SK-N-SH (cell line): ENCODE measurements at regions not wholly inside any gene's neighbourhood (a gene's known extent, or its start where the extent isn't known, plus 50 kb on each side); places are given as distances from the start of the nearest gene placed in this dataset.

Source experiments
- CTCF ChIA-PET: fragments of 300-600, 350-600 bp; formaldehyde crosslinking; extraction: SDS; loops from one replicate; lab custom pipeline; 2021; lab: Yijun Ruan, JAX
- POLR2A ChIA-PET: fragments of 350-600 bp; sonication (Branson Sonifier 250); formaldehyde crosslinking; extraction: SDS; loops from one replicate; lab custom pipeline; 2020; ENCODE audit warnings: antibody characterized with exemption, inconsistent platforms; lab: Yijun Ruan, JAX
- DNase-seq: peaks from one replicate; pipeline ENCODE4 v3.0.0; 2012
- H2AFZ ChIP-seq: fragments of 200-600 bp; sonication (generic); 2 replicates; pipeline ENCODE4 v1.8.1; 2016; ENCODE audit warnings: antibody characterized with exemption, mild to moderate bottlenecking, low read depth
- H3F3A ChIP-seq: fragments of 200-600 bp; sonication (generic); replicated peaks from 2 replicates; pipeline ENCODE3; 2016; ENCODE audit warnings: antibody characterized with exemption, mild to moderate bottlenecking; ENCODE audit not compliant: insufficient read depth
- H3K27ac ChIP-seq, 2 experiments: fragments of 200-500 bp in 1 of 2; fragments of 200-600 bp in 1 of 2; sonication (Bioruptor generic) in 1 of 2; sonication (generic), shearing (Covaris generic) in 1 of 2; 2 replicates each; pipeline versions ENCODE4 v1.5.1 to v1.6.1; 2014 to 2016; ENCODE audit warnings: low read depth in 2 of 2, inconsistent platforms in 1 of 2, low read length in 1 of 2, mild to moderate bottlenecking in 1 of 2, mixed read lengths in 1 of 2
- H3K27me3 ChIP-seq: fragments of 200-600 bp; sonication (generic), shearing (Covaris generic); 2 replicates; pipeline ENCODE4 v1.6.1; 2016; ENCODE audit warnings: mixed run types; ENCODE audit not compliant: insufficient read depth
- H3K36me3 ChIP-seq, 2 experiments: fragments of 200-500 bp in 1 of 2; fragments of 200-600 bp in 1 of 2; sonication (Bioruptor generic) in 1 of 2; sonication (generic) in 1 of 2; replicated peaks in 1 of 2; 2 replicates each; pipeline versions ENCODE3 to v1.5.1; 2014 to 2016; ENCODE audit warnings: low read length in 1 of 2, mild to moderate bottlenecking in 1 of 2; ENCODE audit not compliant: insufficient read depth in 2 of 2, control insufficient read depth in 1 of 2
- H3K4me1 ChIP-seq, 2 experiments: fragments of 200-500 bp in 1 of 2; fragments of 200-600 bp in 1 of 2; sonication (Bioruptor generic) in 1 of 2; sonication (generic), shearing (Covaris generic) in 1 of 2; 2 replicates each; pipeline versions ENCODE4 v1.5.1 to v1.6.1; 2014 to 2016; ENCODE audit warnings: low read depth in 1 of 2, low read length in 1 of 2, mixed run types in 1 of 2; ENCODE audit not compliant: insufficient read depth in 2 of 2, control insufficient read depth in 1 of 2
- H3K4me2 ChIP-seq: fragments of 200-600 bp; sonication (generic), shearing (Covaris generic); 2 replicates; pipeline ENCODE4 v1.6.1; 2017; ENCODE audit warnings: mixed run types
- H3K4me3 ChIP-seq, 2 experiments: fragments of 200-500 bp in 1 of 2; fragments of 200-600 bp in 1 of 2; sonication (Bioruptor generic) in 1 of 2; sonication (generic), shearing (Covaris generic) in 1 of 2; 2 replicates each; pipeline versions ENCODE4 v1.5.1 to v1.8.1; 2014 to 2016; ENCODE audit warnings: low read depth in 2 of 2, inconsistent platforms in 1 of 2, low read length in 1 of 2, mild to moderate bottlenecking in 1 of 2, mixed read lengths in 1 of 2, moderate library complexity in 1 of 2
- H3K79me2 ChIP-seq: fragments of 200-600 bp; sonication (generic); 2 replicates; pipeline ENCODE4 v1.8.1; 2017; ENCODE audit warnings: mild to moderate bottlenecking; ENCODE audit not compliant: insufficient read depth
- H3K9ac ChIP-seq: fragments of 200-600 bp; sonication (generic); 2 replicates; pipeline ENCODE4 v1.6.1; 2017; ENCODE audit warnings: mixed run types
- H3K9me2 ChIP-seq: fragments of 200-600 bp; sonication (generic); 2 replicates; pipeline ENCODE4 v1.6.1; 2017; ENCODE audit warnings: mixed run types
- H3K9me3 ChIP-seq: fragments of 200-600 bp; sonication (generic); 2 replicates; pipeline ENCODE4 v1.6.1; 2017; ENCODE audit warnings: mixed run types, mild to moderate bottlenecking, moderate library complexity
- H4K20me1 ChIP-seq: fragments of 200-600 bp; sonication (generic); 2 replicates; pipeline ENCODE4 v1.6.1; 2017; ENCODE audit warnings: mild to moderate bottlenecking, mixed run types; ENCODE audit not compliant: insufficient read depth
- CHD2 ChIP-seq: fragments of 150-350 bp; IDR thresholded peaks from 2 replicates; pipeline ENCODE4 v1.6.1; 2018; ENCODE audit warnings: low read length; ENCODE audit not compliant: partially characterized antibody
- EZH2phosphoT487 ChIP-seq: fragments of 200-600 bp; sonication (generic); IDR thresholded peaks from 2 replicates; pipeline ENCODE4 v1.6.1; 2017; ENCODE audit warnings: low read depth, mixed run types, mild to moderate bottlenecking, antibody characterized with exemption, moderate library complexity, borderline replicate concordance
- FOSL2 ChIP-seq: IDR thresholded peaks from 2 replicates; pipeline ENCODE4 v1.4.0; 2012; ENCODE audit warnings: low read depth, mild to moderate bottlenecking, moderate library complexity, borderline replicate concordance
- FOXJ3 ChIP-seq: sonication (generic); formaldehyde crosslinking; IDR thresholded peaks from 2 replicates; pipeline ENCODE4 v1.5.1; 2020; ENCODE audit warnings: mild to moderate bottlenecking, missing genetic modification reagents
- FOXM1 ChIP-seq: IDR thresholded peaks from 2 replicates; pipeline ENCODE4 v1.4.0; 2012; ENCODE audit warnings: low read depth, mild to moderate bottlenecking
- GABPA ChIP-seq: IDR thresholded peaks from 2 replicates; pipeline ENCODE4 v1.4.0; 2012; ENCODE audit warnings: low read depth, mild to moderate bottlenecking
- MAX ChIP-seq: IDR thresholded peaks from 2 replicates; pipeline ENCODE4 v1.4.0; 2012; ENCODE audit warnings: low read depth
- MEF2A ChIP-seq: IDR thresholded peaks from 2 replicates; pipeline ENCODE4 v1.4.0; 2012; ENCODE audit warnings: low read depth, borderline replicate concordance
- NFIC ChIP-seq: IDR thresholded peaks from 2 replicates; pipeline ENCODE4 v1.4.0; 2012; ENCODE audit warnings: borderline replicate concordance
- NRF1 ChIP-seq: IDR thresholded peaks from 2 replicates; pipeline ENCODE4 v1.6.1; 2012; ENCODE audit warnings: low read depth, mild to moderate bottlenecking, low read length
- POLR2AphosphoS5 ChIP-seq: IDR thresholded peaks from 2 replicates; pipeline ENCODE4 v1.6.1; 2012; ENCODE audit warnings: low read depth, low read length
- RAD21 ChIP-seq: IDR thresholded peaks from 2 replicates; pipeline ENCODE4 v1.6.1; 2012; ENCODE audit warnings: mild to moderate bottlenecking, low read length
- REST ChIP-seq: IDR thresholded peaks from 2 replicates; pipeline ENCODE4 v1.6.1; 2012; ENCODE audit warnings: mild to moderate bottlenecking, low read depth, low read length, moderate library complexity
- RFX5 ChIP-seq: IDR thresholded peaks from 2 replicates; pipeline ENCODE4 v1.6.1; 2012; ENCODE audit warnings: mild to moderate bottlenecking, improper control_type of control experiment, low read length
- WGBS: methylation state at CpG from one replicate; pipeline ENCODE4 v1.1.6; 2017; ENCODE audit warnings: low lambda C conversion rate; 5-methylcytosine and 5-hydroxymethylcytosine counted together
- TF ChIP-seq, protein P1 (sequence below): fragments of 200-600 bp; sonication (generic); IDR thresholded peaks from 2 replicates; pipeline ENCODE4 v1.6.1; 2017; ENCODE audit warnings: antibody characterized with exemption, mild to moderate bottlenecking, moderate library complexity
- TF ChIP-seq, protein P2 (sequence below): IDR thresholded peaks from 2 replicates; pipeline ENCODE4 v1.4.0; 2012; ENCODE audit warnings: low read depth, borderline replicate concordance

DNA sequence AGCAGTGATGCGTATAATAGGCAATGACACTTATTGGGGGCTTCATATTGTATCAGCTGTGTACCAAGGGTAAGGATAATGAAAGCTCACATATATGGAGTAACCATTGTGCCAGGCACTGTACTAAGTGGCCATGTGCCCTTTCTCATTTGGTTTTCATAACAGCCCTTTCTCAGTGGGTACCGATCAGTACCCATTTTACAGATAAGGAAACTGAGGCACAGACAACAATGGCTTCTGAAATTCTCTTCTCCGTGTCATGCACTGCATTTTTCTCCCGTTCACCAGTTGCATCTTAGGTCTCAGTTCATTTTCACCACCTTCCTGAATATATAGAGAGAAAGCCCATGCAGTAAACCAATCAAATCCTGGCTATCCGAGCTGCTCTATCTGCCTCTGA, 216.7 kb upstream of the RBFOX1 start:
- Histone ChIP-seq H3K9me3 (no peaks in the 10 kb centered on the region), H3K4me3 (no peak overlapping the region), H3F3A (no peaks in the 10 kb centered on the region), H3K4me2 (no peak overlapping the region), H3K79me2 (no peaks in the 10 kb centered on the region), H3K4me1 (no peaks in the 10 kb centered on the region), H4K20me1 (no peaks in the 10 kb centered on the region), H3K27ac (no peak overlapping the region), H2AFZ (no peak overlapping the region), H3K36me3 (no peaks in the 10 kb centered on the region), H3K9ac (no peak overlapping the region), H3K9me2 (no peaks in the 10 kb centered on the region), H3K27me3 (no peaks in the 10 kb centered on the region)
- 20% methylated on average over 5 of the region's 5 CpGs for WGBS
- CTCF ChIA-PET, result no interaction called here
- no peak for TF ChIP-seq GABPA
- TF ChIP-seq, protein P1, sequence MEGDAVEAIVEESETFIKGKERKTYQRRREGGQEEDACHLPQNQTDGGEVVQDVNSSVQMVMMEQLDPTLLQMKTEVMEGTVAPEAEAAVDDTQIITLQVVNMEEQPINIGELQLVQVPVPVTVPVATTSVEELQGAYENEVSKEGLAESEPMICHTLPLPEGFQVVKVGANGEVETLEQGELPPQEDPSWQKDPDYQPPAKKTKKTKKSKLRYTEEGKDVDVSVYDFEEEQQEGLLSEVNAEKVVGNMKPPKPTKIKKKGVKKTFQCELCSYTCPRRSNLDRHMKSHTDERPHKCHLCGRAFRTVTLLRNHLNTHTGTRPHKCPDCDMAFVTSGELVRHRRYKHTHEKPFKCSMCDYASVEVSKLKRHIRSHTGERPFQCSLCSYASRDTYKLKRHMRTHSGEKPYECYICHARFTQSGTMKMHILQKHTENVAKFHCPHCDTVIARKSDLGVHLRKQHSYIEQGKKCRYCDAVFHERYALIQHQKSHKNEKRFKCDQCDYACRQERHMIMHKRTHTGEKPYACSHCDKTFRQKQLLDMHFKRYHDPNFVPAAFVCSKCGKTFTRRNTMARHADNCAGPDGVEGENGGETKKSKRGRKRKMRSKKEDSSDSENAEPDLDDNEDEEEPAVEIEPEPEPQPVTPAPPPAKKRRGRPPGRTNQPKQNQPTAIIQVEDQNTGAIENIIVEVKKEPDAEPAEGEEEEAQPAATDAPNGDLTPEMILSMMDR, result no peak
- TF ChIP-seq RAD21, result no peak
- no peak for TF ChIP-seq NRF1
- TF ChIP-seq POLR2AphosphoS5, result no peak
- no peak for TF ChIP-seq FOXM1
- no peak for TF ChIP-seq CHD2
- no peak for TF ChIP-seq MAX
- TF ChIP-seq, protein P2, sequence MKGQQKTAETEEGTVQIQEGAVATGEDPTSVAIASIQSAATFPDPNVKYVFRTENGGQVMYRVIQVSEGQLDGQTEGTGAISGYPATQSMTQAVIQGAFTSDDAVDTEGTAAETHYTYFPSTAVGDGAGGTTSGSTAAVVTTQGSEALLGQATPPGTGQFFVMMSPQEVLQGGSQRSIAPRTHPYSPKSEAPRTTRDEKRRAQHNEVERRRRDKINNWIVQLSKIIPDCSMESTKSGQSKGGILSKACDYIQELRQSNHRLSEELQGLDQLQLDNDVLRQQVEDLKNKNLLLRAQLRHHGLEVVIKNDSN, result no peak
- no peak for TF ChIP-seq FOXJ3
- DNase-seq, result no peak
- POLR2A ChIA-PET, result no interaction called here

GRCh38 chr16:7113949-7114348, 218.7 kb upstream of the RBFOX1 start:
- Histone ChIP-seq H4K20me1 (no peaks in the 10 kb centered on the region), H2AFZ (no peak overlapping the region), H3K36me3 (no peaks in the 10 kb centered on the region), H3K4me3 (no peak overlapping the region), H3F3A (no peaks in the 10 kb centered on the region), H3K4me2 (no peak overlapping the region), H3K27me3 (no peaks in the 10 kb centered on the region), H3K9ac (no peak overlapping the region), H3K9me3 (no peaks in the 10 kb centered on the region), H3K4me1 (no peaks in the 10 kb centered on the region), H3K79me2 (no peaks in the 10 kb centered on the region), H3K9me2 (no peaks in the 10 kb centered on the region), H3K27ac (no peak overlapping the region)
- DNase-seq, result no peak
- POLR2A ChIA-PET, result no interaction called here
- TF ChIP-seq FOXM1 (no peak), EZH2phosphoT487 (no peak), RFX5 (no peak), NFIC (no peak), FOSL2 (no peak), RAD21 (no peak), MEF2A (no peak), REST (no peak)
- TF ChIP-seq, protein P1, result no peak
- CTCF ChIA-PET, result no interaction called here
- 16% methylated on average over 2 of the region's 2 CpGs for WGBS
